Skeletal muscle tissue (tissue), 3 donors: ENCODE measurements at regions not wholly inside any gene's neighbourhood (a gene's known extent, or its start where the extent isn't known, plus 50 kb on each side); places are given as distances from the start of the nearest gene placed in this dataset.

Source experiments
- H3K27ac ChIP-seq: one replicate; pipeline ENCODE4 v1.7.0; 2013; ENCODE audit warnings: mild to moderate bottlenecking, low read depth, low read length, inconsistent platforms
- H3K27me3 ChIP-seq, 3 donors: one replicate each; pipeline ENCODE4 v1.7.0; 2013; ENCODE audit warnings: low read length in 3 of 3; ENCODE audit not compliant: control insufficient read depth in 3 of 3, insufficient read depth in 3 of 3
- H3K36me3 ChIP-seq, 3 donors: one replicate each; pipeline ENCODE4 v1.7.0; 2013; ENCODE audit warnings: low read length in 3 of 3; ENCODE audit not compliant: control insufficient read depth in 3 of 3, insufficient read depth in 3 of 3
- H3K4me1 ChIP-seq, 3 donors: one replicate each; pipeline ENCODE4 v1.7.0; 2013; ENCODE audit warnings: low read length in 3 of 3, mild to moderate bottlenecking in 3 of 3; ENCODE audit not compliant: control insufficient read depth in 3 of 3, insufficient read depth in 3 of 3
- H3K4me3 ChIP-seq, 3 donors: one replicate each; pipeline ENCODE4 v1.7.0; 2013; ENCODE audit warnings: low read length in 3 of 3
- H3K9ac ChIP-seq, 3 donors: one replicate each; pipeline ENCODE4 v1.7.0; 2013; ENCODE audit warnings: low read length in 3 of 3, mild to moderate bottlenecking in 3 of 3, moderate library complexity in 2 of 3, low read depth in 1 of 3
- H3K9me3 ChIP-seq, 3 donors: one replicate each; pipeline ENCODE4 v1.7.0; 2013; ENCODE audit warnings: low read length in 3 of 3; ENCODE audit not compliant: control insufficient read depth in 3 of 3
- donor health status: Osteomylitis.

DNA sequence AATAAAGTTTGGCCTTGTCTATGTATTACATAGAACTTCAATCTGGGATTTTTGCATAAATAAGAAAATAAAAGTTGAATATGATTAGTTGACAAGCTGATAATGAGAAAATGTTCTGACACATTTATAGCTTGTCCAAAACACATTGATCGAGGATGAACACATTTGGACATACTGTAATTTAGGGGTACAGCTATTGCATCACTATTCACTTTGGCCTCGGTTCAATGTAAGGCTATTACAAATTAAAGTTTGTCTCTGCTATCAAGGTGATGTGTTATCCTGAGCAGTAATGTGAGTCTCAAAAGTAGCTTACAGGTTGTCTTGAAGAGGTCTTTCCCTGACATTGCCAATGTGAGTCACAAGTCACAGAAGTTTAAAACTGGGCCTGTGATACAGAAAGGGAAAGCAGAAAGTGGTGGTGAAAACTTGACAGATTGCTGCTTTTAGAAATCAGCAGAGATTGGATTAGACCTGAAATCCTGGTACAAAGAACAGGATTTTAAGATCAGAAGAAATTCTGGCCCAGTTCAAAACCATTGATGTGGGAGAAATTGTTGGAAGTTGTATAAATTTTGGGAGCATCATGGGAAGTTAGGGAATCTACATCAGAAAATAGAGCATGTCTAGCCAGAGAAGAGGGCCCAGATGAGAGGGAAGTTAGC lies 674.1 kb downstream of the NYAP2 start:
- H3K4me1 ChIP-seq: no peaks in the 10 kb centered on the region
- H3K9me3 ChIP-seq: no peaks in the 10 kb centered on the region
- no peak overlapping the region for H3K4me3 ChIP-seq
- H3K27me3 ChIP-seq: no peaks in the 10 kb centered on the region
- H3K36me3 ChIP-seq: no peaks in the 10 kb centered on the region
- no peak overlapping the region for H3K27ac ChIP-seq
- no peak overlapping the region for H3K9ac ChIP-seq

DNA sequence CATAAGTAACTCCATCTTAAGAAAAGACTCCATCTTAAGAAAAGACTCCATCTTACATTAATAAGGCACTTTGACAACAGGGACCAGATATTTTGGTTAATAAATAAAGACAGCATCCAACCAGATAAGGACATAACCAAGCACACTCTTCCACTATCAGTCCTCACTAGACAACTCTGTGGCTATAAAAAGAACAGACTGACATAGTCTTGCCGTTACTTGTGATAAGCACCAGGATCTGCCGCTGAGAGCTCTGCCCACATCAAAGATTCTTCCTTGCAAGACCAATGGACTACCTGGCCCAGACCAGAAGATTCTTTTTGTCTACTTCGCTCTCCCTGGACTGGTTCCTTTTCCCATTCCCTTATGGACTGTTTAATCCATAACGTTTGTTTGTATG lies 667.4 kb downstream of the NYAP2 start:
- no peak overlapping the region for H3K9ac ChIP-seq
- H3K27me3 ChIP-seq: no peaks in the 10 kb centered on the region
- H3K36me3 ChIP-seq: no peaks in the 10 kb centered on the region
- no peak overlapping the region for H3K27ac ChIP-seq
- H3K4me3 ChIP-seq: no peak overlapping the region
- H3K9me3 ChIP-seq: no peaks in the 10 kb centered on the region
- no peaks in the 10 kb centered on the region for H3K4me1 ChIP-seq

GRCh38 chr2:226066391-226066790 lies 666.9 kb downstream of the NYAP2 start:
- no peaks in the 10 kb centered on the region for H3K27me3 ChIP-seq
- no peaks in the 10 kb centered on the region for H3K9me3 ChIP-seq

GRCh38 chr2:226064932-226065570 lies 665.5 kb downstream of the NYAP2 start:
- no peak overlapping the region for H3K27ac ChIP-seq
- H3K4me1 ChIP-seq: no peaks in the 10 kb centered on the region
- no peak overlapping the region for H3K9ac ChIP-seq
- no peaks in the 10 kb centered on the region for H3K36me3 ChIP-seq
- no peaks in the 10 kb centered on the region for H3K27me3 ChIP-seq
- H3K9me3 ChIP-seq: no peaks in the 10 kb centered on the region
- H3K4me3 ChIP-seq: no peak overlapping the region

More at GRCh38 chr2:226066391-226066790, 666.9 kb downstream of the NYAP2 start:
- no peak overlapping the region for H3K9ac ChIP-seq
- no peak overlapping the region for H3K27ac ChIP-seq
- no peaks in the 10 kb centered on the region for H3K4me1 ChIP-seq
- H3K36me3 ChIP-seq: no peaks in the 10 kb centered on the region
- H3K4me3 ChIP-seq: no peak overlapping the region

DNA sequence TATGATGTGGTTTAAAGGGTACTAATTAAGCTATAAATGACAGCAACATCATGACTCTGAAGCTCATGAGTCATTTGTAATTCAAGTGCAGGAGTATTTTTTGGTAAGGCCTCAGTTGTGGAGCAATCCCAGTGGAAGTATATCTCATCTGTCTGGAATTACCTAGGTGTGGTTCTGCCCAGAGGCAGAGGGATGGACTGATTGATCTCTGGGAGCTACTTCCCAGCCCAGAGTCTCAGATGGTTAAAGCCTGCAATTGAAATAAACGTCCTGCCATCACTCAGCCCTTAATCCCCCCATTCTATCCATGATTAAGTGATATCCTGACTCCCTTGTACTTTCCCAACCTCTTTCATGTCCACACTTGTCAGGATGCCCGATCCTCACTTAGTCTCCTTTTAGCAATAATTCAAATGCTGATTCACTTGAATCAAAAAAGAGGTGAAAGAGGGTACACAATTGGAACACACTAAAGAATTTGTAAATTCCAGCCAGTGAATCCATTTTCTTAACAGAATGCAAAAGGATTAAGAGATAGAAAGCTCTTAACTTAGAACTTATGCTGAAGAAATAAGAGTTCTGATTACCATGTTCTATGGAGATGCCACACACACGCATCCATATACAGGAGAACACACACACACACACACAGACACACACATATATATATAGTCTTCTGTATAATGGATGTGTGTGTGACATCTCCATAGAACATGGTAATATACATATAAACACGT lies 664.4 kb downstream of the NYAP2 start:
- no peak overlapping the region for H3K4me3 ChIP-seq
- H3K27me3 ChIP-seq: no peaks in the 10 kb centered on the region
- H3K9ac ChIP-seq: no peak overlapping the region

GRCh38 chr2:226059961-226060627 lies 660.6 kb downstream of the NYAP2 start:
- no peaks in the 10 kb centered on the region for H3K27me3 ChIP-seq
- H3K9ac ChIP-seq: no peak overlapping the region
- no peaks in the 10 kb centered on the region for H3K9me3 ChIP-seq
- no peak overlapping the region for H3K27ac ChIP-seq
- no peaks in the 10 kb centered on the region for H3K36me3 ChIP-seq
- H3K4me3 ChIP-seq: no peak overlapping the region
- no peaks in the 10 kb centered on the region for H3K4me1 ChIP-seq

More for the DNA sequence above, 664.4 kb downstream of the NYAP2 start:
- H3K4me1 ChIP-seq: no peaks in the 10 kb centered on the region
- H3K27ac ChIP-seq: no peak overlapping the region
- H3K9me3 ChIP-seq: no peaks in the 10 kb centered on the region
- no peaks in the 10 kb centered on the region for H3K36me3 ChIP-seq

- Histone ChIP-seq H3K4me3 (no peak overlapping the region), H3K4me1 (no peaks in the 10 kb centered on the region), H3K27me3 (no peaks in the 10 kb centered on the region), H3K9me3 (no peaks in the 10 kb centered on the region), H3K9ac (no peak overlapping the region), H3K27ac (no peak overlapping the region), H3K36me3 (no peaks in the 10 kb centered on the region)
These were observed 658.4 kb downstream of the NYAP2 start for GRCh38 chr2:226057914-226058313.

- no peak overlapping the region for H3K4me3 ChIP-seq
- no peaks in the 10 kb centered on the region for H3K27me3 ChIP-seq
- no peaks in the 10 kb centered on the region for H3K36me3 ChIP-seq
- no peak overlapping the region for H3K9ac ChIP-seq
- H3K27ac ChIP-seq: no peak overlapping the region
- no peaks in the 10 kb centered on the region for H3K9me3 ChIP-seq
- H3K4me1 ChIP-seq: no peaks in the 10 kb centered on the region
These were observed 657.9 kb downstream of the NYAP2 start for GRCh38 chr2:226057365-226057764.

DNA sequence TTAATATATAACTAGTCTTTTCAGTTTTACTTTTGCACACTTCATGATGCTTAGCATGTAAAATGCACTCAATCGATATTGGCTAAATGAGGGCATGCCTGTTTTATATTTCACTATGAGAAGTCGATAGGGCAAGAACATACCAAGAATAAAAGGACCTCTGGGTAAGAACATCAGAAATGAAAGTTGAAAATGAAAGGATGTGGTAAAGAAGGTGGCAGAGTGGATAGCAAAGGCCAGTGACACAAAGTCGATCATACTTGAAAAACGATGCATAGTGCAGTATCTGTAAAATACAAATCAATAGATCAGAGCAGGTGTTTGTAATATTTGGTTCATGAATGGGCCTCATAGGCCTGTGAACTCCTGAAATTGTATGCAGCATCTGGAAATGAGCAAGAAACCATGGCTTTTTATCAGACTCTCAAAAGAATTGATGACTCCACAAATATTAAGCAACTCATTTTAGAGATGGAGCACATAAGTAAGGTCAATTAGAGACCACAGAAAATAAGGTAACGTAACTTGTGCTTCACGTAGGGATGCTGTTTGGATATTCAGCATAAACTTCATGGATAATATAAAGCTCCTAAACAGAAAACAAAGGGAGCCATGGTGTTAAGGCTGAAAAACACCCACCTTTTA lies 653.4 kb downstream of the NYAP2 start:
- H3K27ac ChIP-seq: no peak overlapping the region
- no peaks in the 10 kb centered on the region for H3K36me3 ChIP-seq
- no peaks in the 10 kb centered on the region for H3K4me1 ChIP-seq
- H3K27me3 ChIP-seq: no peaks in the 10 kb centered on the region
- H3K4me3 ChIP-seq: no peak overlapping the region
- no peaks in the 10 kb centered on the region for H3K9me3 ChIP-seq
- no peak overlapping the region for H3K9ac ChIP-seq
